HG02938 (cell line): ENCODE measurements at regions not wholly inside any gene's neighbourhood (a gene's known extent, or its start where the extent isn't known, plus 50 kb on each side); places are given as distances from the start of the nearest gene placed in this dataset.
"Not testable (repeated sequence)": the region's sequence is repeated elsewhere in the genome, so short reads cannot be mapped to it uniquely, and the experiment has no call there.

Source experiments
- ATAC-seq: cut with Tn5 transposase; IDR thresholded peaks from one replicate; pipeline ENCODE4 v1.9.1; 2021; ENCODE audit warnings: mild to moderate bottlenecking, moderate library complexity; ENCODE audit not compliant: unreplicated experiment

GRCh38 chr11:92122561-92122960 lies 102.1 kb upstream of the FAT3 start:
- no peak for ATAC-seq

- ATAC-seq: no peak
Observed at GRCh38 chr11:92111287-92111686, 113.3 kb upstream of the FAT3 start.

GRCh38 chr11:92109466-92109865 lies 115.2 kb upstream of the FAT3 start:
- no peak for ATAC-seq

GRCh38 chr11:92107331-92107730 lies 117.3 kb upstream of the FAT3 start:
- no peak for ATAC-seq

GRCh38 chr11:92104349-92104748 lies 120.3 kb upstream of the FAT3 start:
- no peak for ATAC-seq

GRCh38 chr11:92101920-92102319 lies 122.7 kb upstream of the FAT3 start:
- no peak for ATAC-seq

GRCh38 chr11:92099183-92099582 lies 125.4 kb upstream of the FAT3 start:
- no peak for ATAC-seq

GRCh38 chr11:92098172-92098571 lies 126.4 kb upstream of the FAT3 start:
- no peak for ATAC-seq

- no peak for ATAC-seq
Observed at GRCh38 chr11:92087725-92088537, 136.7 kb upstream of the FAT3 start.

GRCh38 chr11:92083123-92083522 lies 141.5 kb upstream of the FAT3 start:
- ATAC-seq: no peak

GRCh38 chr11:92082652-92083051 lies 142.0 kb upstream of the FAT3 start:
- ATAC-seq: no peak

GRCh38 chr11:92074498-92074897 lies 150.1 kb upstream of the FAT3 start:
- ATAC-seq: not testable (repeated sequence)

GRCh38 chr11:92071660-92072059 lies 153.0 kb upstream of the FAT3 start:
- no peak for ATAC-seq

GRCh38 chr11:92070026-92070889 lies 154.4 kb upstream of the FAT3 start:
- ATAC-seq: no peak

GRCh38 chr11:92067016-92067415 lies 157.6 kb upstream of the FAT3 start:
- ATAC-seq: no peak

GRCh38 chr11:92061456-92062062 lies 163.1 kb upstream of the FAT3 start:
- ATAC-seq: no peak

GRCh38 chr11:92057849-92058442 lies 166.7 kb upstream of the FAT3 start:
- ATAC-seq: no peak

GRCh38 chr11:92053216-92053615 lies 171.4 kb upstream of the FAT3 start:
- ATAC-seq: no peak

GRCh38 chr11:92050305-92050704 lies 174.3 kb upstream of the FAT3 start:
- no peak for ATAC-seq

- ATAC-seq: no peak
Observed at GRCh38 chr11:92048415-92048814, 176.2 kb upstream of the FAT3 start.

- ATAC-seq: no peak
Observed at GRCh38 chr11:92046103-92046502, 178.5 kb upstream of the FAT3 start.
